Upper lobe of left lung (tissue), 4 donors: ENCODE measurements at regions not wholly inside any gene's neighbourhood (a gene's known extent, or its start where the extent isn't known, plus 50 kb on each side); places are given as distances from the start of the nearest gene placed in this dataset.

Experiments used
- CTCF ChIP-seq, 6 experiments: fragments of 450-650 bp in 4 of 6; fragments of 200-600 bp in 2 of 6; sonication (generic) in 2 of 6; IDR thresholded peaks; one replicate each; pipeline ENCODE4 v1.5.1; 2016 to 2019; ENCODE audit warnings: antibody characterized with exemption in 6 of 6
- POLR2A ChIP-seq, 4 donors: fragments of 450-650 bp; IDR thresholded peaks; one replicate each; pipeline ENCODE4 v1.5.1; 2016 to 2017; ENCODE audit warnings: antibody characterized with exemption in 4 of 4, mild to moderate bottlenecking in 2 of 4
- POLR2AphosphoS5 ChIP-seq, 2 donors: sonication (generic); formaldehyde crosslinking; IDR thresholded peaks; one replicate each; pipeline ENCODE4 v1.5.1; 2017; ENCODE audit warnings: antibody characterized with exemption in 2 of 2

GRCh38 chr20:39144757-39145156 is 182.6 kb downstream of the DHX35 start:
- TF ChIP-seq POLR2A (IDR thresholded peaks at IDR 0.05) = no peak
- no peak for TF ChIP-seq CTCF (IDR thresholded peaks at IDR 0.05)
- TF ChIP-seq POLR2AphosphoS5 (IDR thresholded peaks at IDR 0.05) = no peak
